ENCODE measurements at regions not wholly inside any gene's neighbourhood (a gene's known extent, or its start where the extent isn't known, plus 50 kb on each side); places are given as distances from the start of the nearest gene placed in this dataset.

GRCh38 chr20:40230486-40230885 lies 458.6 kb downstream of the MAFB start:
- TF ChIP-seq POLR2A (IDR thresholded peaks at IDR 0.05; ENCODE audit: control extremely low read depth in 1 of 2, low read depth in 2 of 2, low read length in 2 of 2): no peak
- TF ChIP-seq NANOG (IDR thresholded peaks at IDR 0.05; ENCODE audit: insufficient read depth, low read depth, low read length, poor library complexity, severe bottlenecking): no peak
- no peak for TF ChIP-seq TEAD4 (IDR thresholded peaks at IDR 0.05; ENCODE audit: low read depth, low read length)
- TF ChIP-seq CHD2 (IDR thresholded peaks at IDR 0.05; ENCODE audit: low read length): no peak
- no peak for TF ChIP-seq JUND (IDR thresholded peaks at IDR 0.05; ENCODE audit: low read length)
- TF ChIP-seq POLR2AphosphoS5 (IDR thresholded peaks at IDR 0.05; ENCODE audit: low read depth, low read length): no peak
- TF ChIP-seq SIX5 (IDR thresholded peaks at IDR 0.05; ENCODE audit: low read depth, low read length): no peak
- no peak for TF ChIP-seq GABPA (IDR thresholded peaks at IDR 0.05; ENCODE audit: borderline replicate concordance, insufficient read depth, low read length)
- TF ChIP-seq CTCF (IDR thresholded peaks at IDR 0.05; ENCODE audit: control extremely low read depth in 1 of 3, insufficient read depth in 1 of 3, low read depth in 1 of 3, low read length in 3 of 3): no peak
- TF ChIP-seq BCL11A (IDR thresholded peaks at IDR 0.05; ENCODE audit: low read depth in 2 of 2, low read length in 2 of 2): no peak
- no peak for TF ChIP-seq JUN (IDR thresholded peaks at IDR 0.05; ENCODE audit: low read depth, low read length)
- no peak for TF ChIP-seq YY1 (IDR thresholded peaks at IDR 0.05; ENCODE audit: low read depth, low read length)
- TF ChIP-seq SP1 (IDR thresholded peaks at IDR 0.05; ENCODE audit: low read depth, low read length): no peak
- no peak for TF ChIP-seq RFX5 (IDR thresholded peaks at IDR 0.05; ENCODE audit: borderline replicate concordance, low read depth, low read length)
- Histone ChIP-seq H2BK120ac (replicated peaks; ENCODE audit: low read depth, low read length) (no peak overlapping the region), H3K9me3 (ENCODE audit: insufficient read depth in 2 of 2, low read depth in 1 of 2, low read length in 1 of 2) (no peaks in the 10 kb centered on the region), H2AK5ac (ENCODE audit: low read depth, low read length) (no peak overlapping the region), H2BK20ac (ENCODE audit: low read length) (no peak overlapping the region), H2BK15ac (ENCODE audit: low read length) (no peak overlapping the region), H3K14ac (ENCODE audit: insufficient read length) (no peak overlapping the region), H3K79me1 (ENCODE audit: low read depth, low read length) (no peaks in the 10 kb centered on the region), H3K18ac (ENCODE audit: extremely low read depth, low read length) (no peak overlapping the region), H3K9ac (replicated peaks in 1 of 4; ENCODE audit: extremely low read depth in 1 of 4, low read depth in 3 of 4, low read length in 3 of 4) (no peak overlapping the region), H2BK5ac (ENCODE audit: low read depth, low read length) (no peak overlapping the region), H3K4me3 (ENCODE audit: extremely low read depth in 1 of 4, insufficient read depth in 2 of 4, low read depth in 3 of 4, low read length in 4 of 4) (no peak overlapping the region), H4K8ac (ENCODE audit: extremely low read depth, insufficient read depth, low read length) (no peak overlapping the region), H3K4ac (replicated peaks; ENCODE audit: insufficient read length, low read depth, low read length) (no peak overlapping the region), H3K23ac (ENCODE audit: insufficient read length) (no peak overlapping the region), H3K23me2 (ENCODE audit: low read depth, low read length) (no peaks in the 10 kb centered on the region), H3K36me3 (ENCODE audit: control insufficient read depth in 2 of 4, insufficient read depth in 4 of 4, low read length in 3 of 4) (no peaks in the 10 kb centered on the region), H3K4me1 (replicated peaks in 1 of 4; ENCODE audit: control insufficient read depth in 3 of 4, insufficient read depth in 4 of 4, low read length in 3 of 4) (no peaks in the 10 kb centered on the region), H3K27ac (ENCODE audit: low read depth, low read length) (no peak overlapping the region), H3K79me2 (ENCODE audit: control insufficient read depth in 1 of 2, insufficient read depth in 2 of 2, low read length in 2 of 2) (no peaks in the 10 kb centered on the region), H3K56ac (replicated peaks; ENCODE audit: insufficient read length, low read depth, low read length) (no peak overlapping the region), H2BK12ac (ENCODE audit: low read depth, low read length) (no peak overlapping the region), H3K4me2 (ENCODE audit: insufficient read depth in 1 of 2, low read depth in 2 of 2, low read length in 2 of 2) (no peak overlapping the region), H3K27me3 (replicated peaks in 1 of 4; ENCODE audit: control insufficient read depth in 3 of 4, extremely low read depth in 1 of 4, insufficient read depth in 3 of 4, low read length in 3 of 4) (no peaks in the 10 kb centered on the region), H4K20me1 (replicated peaks in 1 of 2; ENCODE audit: control insufficient read depth in 1 of 2, insufficient read depth in 2 of 2, low read length in 2 of 2) (no peaks in the 10 kb centered on the region), H4K91ac (replicated peaks; ENCODE audit: insufficient read length, low read length) (no peak overlapping the region), H2AFZ (ENCODE audit: low read length) (no peak overlapping the region), H4K5ac (ENCODE audit: insufficient read length, low read depth, low read length) (no peak overlapping the region)
- ChIA-PET POLR2A (ENCODE audit: partially characterized antibody) (interaction anchor here (1.1 kb wide), 1 partner anchor 46 kb away, joined by 3 read pairs; no protein-coding TSS in a partner anchor), CTCF (ENCODE audit: partially characterized antibody) (interaction anchor here (1.3 kb wide), 1 partner anchor 21 kb away, joined by 3 read pairs; no protein-coding TSS in a partner anchor)
- DNase-seq (ENCODE audit: low read depth in 1 of 2, low spot score in 2 of 2) (no peak), FAIRE-seq (no peak)
